ENCODE measurements at regions not wholly inside any gene's neighbourhood (a gene's known extent, or its start where the extent isn't known, plus 50 kb on each side); places are given as distances from the start of the nearest gene placed in this dataset.

- peak; percentile 79 for DNase-seq (ENCODE audit: low read depth)
- H3K4me3 ChIP-seq (ENCODE audit: control insufficient read depth, low read depth, low read length), result peak overlapping the region; percentile 37
- peak; percentile 76 for TF ChIP-seq CTCF (conservative IDR thresholded peaks at IDR 0.05; ENCODE audit: control insufficient read depth, insufficient read depth, low read depth, low read length)
These were observed 192.6 kb downstream of the KATNAL1 start for GRCh38 chr13:30114571-30115256.

GRCh38 chr13:30113983-30114570 is 193.3 kb downstream of the KATNAL1 start:
- DNase-seq (ENCODE audit: low read depth), result no peak
- no peak for TF ChIP-seq CTCF (conservative IDR thresholded peaks at IDR 0.05; ENCODE audit: control insufficient read depth, insufficient read depth, low read depth, low read length)
- H3K4me3 ChIP-seq (ENCODE audit: control insufficient read depth, low read depth, low read length), result peak overlapping the region; percentile 37

GRCh38 chr13:30113551-30113950 is 193.8 kb downstream of the KATNAL1 start:
- no peak overlapping the region for H3K4me3 ChIP-seq (ENCODE audit: control insufficient read depth, low read depth, low read length)
- no peak for DNase-seq (ENCODE audit: low read depth)
- TF ChIP-seq CTCF (conservative IDR thresholded peaks at IDR 0.05; ENCODE audit: control insufficient read depth, insufficient read depth, low read depth, low read length), result no peak

GRCh38 chr13:30112602-30113435 is 194.5 kb downstream of the KATNAL1 start:
- peak; percentile 93 for DNase-seq (ENCODE audit: low read depth)
- peak; percentile 100 for TF ChIP-seq CTCF (conservative IDR thresholded peaks at IDR 0.05; ENCODE audit: control insufficient read depth, insufficient read depth, low read depth, low read length)
- H3K4me3 ChIP-seq (ENCODE audit: control insufficient read depth, low read depth, low read length), result peak overlapping the region; percentile 30

GRCh38 chr13:30111810-30112209 is 195.5 kb downstream of the KATNAL1 start:
- TF ChIP-seq CTCF (conservative IDR thresholded peaks at IDR 0.05; ENCODE audit: control insufficient read depth, insufficient read depth, low read depth, low read length), result peak; percentile 28
- no peak for DNase-seq (ENCODE audit: low read depth)
- no peak overlapping the region for H3K4me3 ChIP-seq (ENCODE audit: control insufficient read depth, low read depth, low read length)

GRCh38 chr13:30110301-30111070 is 196.9 kb downstream of the KATNAL1 start:
- H3K4me3 ChIP-seq (ENCODE audit: control insufficient read depth, low read depth, low read length), result no peak overlapping the region
- TF ChIP-seq CTCF (conservative IDR thresholded peaks at IDR 0.05; ENCODE audit: control insufficient read depth, insufficient read depth, low read depth, low read length), result no peak
- DNase-seq (ENCODE audit: low read depth), result peak; percentile 38
